ENCODE measurements at regions not wholly inside any gene's neighbourhood (a gene's known extent, or its start where the extent isn't known, plus 50 kb on each side); places are given as distances from the start of the nearest gene placed in this dataset.

DNA sequence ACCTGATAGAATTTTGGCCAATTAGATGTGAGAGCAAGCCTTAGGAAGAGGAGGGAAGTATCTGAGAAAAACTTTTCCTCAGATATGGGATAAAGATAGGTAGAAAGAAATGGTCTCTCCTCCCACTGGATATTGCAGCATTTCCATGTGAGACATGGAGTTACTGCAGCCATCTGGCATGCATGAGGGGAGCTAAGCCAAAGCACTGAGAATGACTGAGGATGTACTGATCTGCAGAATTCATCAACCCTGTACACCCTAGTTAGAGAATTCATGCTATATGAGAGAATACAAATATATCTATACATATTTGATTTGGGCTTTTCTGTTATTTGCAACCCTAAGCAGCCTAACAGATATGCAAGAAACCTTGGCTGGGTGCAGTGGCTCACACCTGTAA is 52.5 kb upstream of the RPL34 start:
- DNase-seq (ENCODE audit: low read depth), result no peak
- no peak overlapping the region for H3K4me3 ChIP-seq (ENCODE audit: low read length)
- TF ChIP-seq CTCF (conservative IDR thresholded peaks at IDR 0.05; ENCODE audit: low read length), result no peak

GRCh38 chr4:108561116-108561515 is 59.3 kb upstream of the RPL34 start:
- DNase-seq (ENCODE audit: low read depth), result no peak

DNA sequence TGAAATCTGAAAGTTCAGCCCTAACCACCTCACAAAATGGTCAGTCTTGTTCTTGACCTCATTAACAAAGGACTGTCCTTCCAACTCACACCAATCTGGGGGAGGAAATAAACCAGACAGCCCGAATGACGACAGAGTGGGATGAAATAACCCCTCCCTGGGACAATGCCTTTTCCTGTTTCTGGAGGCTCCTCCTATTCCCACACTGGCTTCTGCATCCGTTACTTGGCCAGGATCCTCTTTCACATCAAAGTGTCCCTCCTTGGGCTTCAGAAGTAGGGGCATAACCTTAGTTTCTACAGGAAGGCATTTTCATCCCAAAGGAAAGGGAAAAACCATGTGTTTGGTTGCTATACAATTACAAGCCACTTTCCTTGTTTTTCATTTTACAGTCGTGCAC is 59.8 kb upstream of the RPL34 start:
- DNase-seq (ENCODE audit: low read depth), result no peak
- no peak for TF ChIP-seq CTCF (conservative IDR thresholded peaks at IDR 0.05; ENCODE audit: low read length)
- no peak overlapping the region for H3K4me3 ChIP-seq (ENCODE audit: low read length)

More at GRCh38 chr4:108561116-108561515, 59.3 kb upstream of the RPL34 start:
- no peak for TF ChIP-seq CTCF (conservative IDR thresholded peaks at IDR 0.05; ENCODE audit: low read length)
- no peak overlapping the region for H3K4me3 ChIP-seq (ENCODE audit: low read length)

DNA sequence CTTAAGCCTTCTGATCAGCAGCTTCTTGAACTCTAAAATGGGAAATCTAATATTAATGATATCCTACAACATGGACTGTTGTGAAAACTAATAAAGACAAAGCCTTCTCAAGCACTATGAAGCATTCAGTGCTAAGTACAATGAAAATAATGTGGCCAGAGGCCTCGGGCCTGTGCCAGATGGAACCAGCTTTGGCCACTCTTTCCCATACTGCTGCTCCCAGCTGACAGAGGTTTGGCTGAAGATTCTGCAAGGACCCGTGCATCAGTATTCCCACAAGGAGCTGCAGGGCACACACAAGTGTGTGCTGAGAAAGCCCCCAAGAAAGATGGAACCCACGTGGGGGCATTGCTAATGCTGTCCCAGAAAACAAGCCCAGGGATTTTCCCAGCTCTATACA is 60.5 kb upstream of the RPL34 start:
- H3K4me3 ChIP-seq (ENCODE audit: low read length), result no peak overlapping the region
- no peak for DNase-seq (ENCODE audit: low read depth)
- TF ChIP-seq CTCF (conservative IDR thresholded peaks at IDR 0.05; ENCODE audit: low read length), result no peak

DNA sequence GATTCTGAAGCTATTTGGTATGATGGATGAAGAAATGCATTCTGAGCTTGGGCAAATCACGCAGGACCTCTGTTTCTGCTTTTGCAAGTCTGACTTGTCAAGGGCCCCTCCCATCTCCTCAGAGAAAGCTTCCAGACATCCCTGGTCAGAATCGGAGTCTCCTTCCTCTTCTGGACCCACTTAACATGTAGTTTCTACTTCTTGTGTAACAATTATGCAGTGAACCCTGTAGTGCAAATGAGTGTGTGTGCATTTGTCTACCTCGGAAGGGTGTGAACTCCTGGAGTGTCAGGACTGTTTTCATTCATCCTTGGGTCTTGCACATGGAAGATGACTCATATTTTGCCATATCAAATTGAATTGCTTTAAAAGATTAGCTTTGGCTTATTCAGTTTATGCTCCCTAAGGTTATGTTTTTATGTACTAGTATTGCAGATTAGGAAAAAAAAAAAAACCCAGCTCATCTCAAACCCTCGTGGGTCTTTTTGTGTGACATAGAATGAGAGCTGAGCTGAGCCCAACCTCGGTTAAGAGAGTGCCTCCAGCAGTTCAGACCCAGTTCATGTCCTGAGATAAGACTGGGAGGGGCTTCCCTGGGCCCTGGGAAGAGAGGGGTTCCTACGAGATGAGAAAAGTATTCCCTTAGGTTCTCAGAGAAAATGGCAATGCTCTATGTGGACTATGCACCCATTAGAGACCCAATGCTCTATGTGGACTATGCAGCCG is 61.1 kb upstream of the RPL34 start:
- no peak for DNase-seq (ENCODE audit: low read depth)
- no peak for TF ChIP-seq CTCF (conservative IDR thresholded peaks at IDR 0.05; ENCODE audit: low read length)
- no peak overlapping the region for H3K4me3 ChIP-seq (ENCODE audit: low read length)

GRCh38 chr4:108556588-108557200 is 63.7 kb upstream of the RPL34 start:
- no peak for TF ChIP-seq CTCF (conservative IDR thresholded peaks at IDR 0.05; ENCODE audit: low read length)
- DNase-seq (ENCODE audit: low read depth), result no peak
- H3K4me3 ChIP-seq (ENCODE audit: low read length), result no peak overlapping the region

DNA sequence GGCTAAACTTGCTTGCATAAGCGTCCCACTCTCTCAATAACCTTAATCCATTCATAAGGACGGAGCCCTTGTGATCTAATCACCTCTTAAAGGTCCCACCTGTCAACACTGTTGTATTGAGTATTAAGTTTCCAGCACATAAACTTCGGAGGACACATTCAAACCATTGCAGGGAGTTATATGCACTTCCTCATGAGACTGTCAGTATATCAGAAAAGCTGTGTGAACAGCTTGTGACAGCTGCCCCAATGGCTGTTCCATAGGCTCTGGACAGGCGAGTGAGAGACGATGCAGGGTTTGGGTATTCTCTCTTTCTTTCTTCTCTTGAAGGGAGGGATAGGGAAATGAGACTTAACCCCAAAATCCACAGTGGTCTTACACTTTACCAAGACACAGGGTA is 64.2 kb upstream of the RPL34 start:
- no peak overlapping the region for H3K4me3 ChIP-seq (ENCODE audit: low read length)
- no peak for DNase-seq (ENCODE audit: low read depth)
- TF ChIP-seq CTCF (conservative IDR thresholded peaks at IDR 0.05; ENCODE audit: low read length), result no peak

Measured in AG10803 (cell line).